Activated CD8-positive, alpha-beta T cell treated with anti-CD3 and anti-CD28 coated beads, Interleukin-2, amount 10 ng/mL, durations not matched to agents 7 days and 5 days (primary cell): ENCODE measurements at regions not wholly inside any gene's neighbourhood (a gene's known extent, or its start where the extent isn't known, plus 50 kb on each side); places are given as distances from the start of the nearest gene placed in this dataset.

Source experiments
- ATAC-seq: fragments of 150-1000 bp; cut with Tn5 transposase; one replicate; pipeline ENCODE4 v1.10.0; 2021; ENCODE audit warnings: moderate library complexity
- CTCF ChIA-PET: fragments of 350-600 bp; sonication (Branson Sonifier 250); formaldehyde crosslinking; loops from one replicate; lab custom pipeline; 2021; ENCODE audit warnings: antibody characterized with exemption; lab: Charles Lee
- POLR2A ChIA-PET: fragments of 350-600 bp; sonication (Branson Sonifier 250); formaldehyde crosslinking; loops from one replicate; lab custom pipeline; 2021; ENCODE audit warnings: antibody characterized with exemption; lab: Charles Lee
- DNase-seq: peaks from one replicate; pipeline ENCODE4 v3.0.0-alpha.2; 2020
- H3K27ac Mint-ChIP-seq: one replicate; pipeline ENCODE4 v1.8.0; 2021; ENCODE audit warnings: mild to moderate bottlenecking, mixed read lengths
- H3K27me3 Mint-ChIP-seq: one replicate; pipeline ENCODE4 v1.8.0; 2021; ENCODE audit warnings: low read depth, mixed read lengths
- H3K36me3 Mint-ChIP-seq: one replicate; pipeline ENCODE4 v1.8.0; 2021; ENCODE audit warnings: low read depth, mixed read lengths
- H3K4me1 Mint-ChIP-seq: one replicate; pipeline ENCODE4 v1.8.0; 2021; ENCODE audit warnings: low read depth, mixed read lengths
- H3K4me3 Mint-ChIP-seq: one replicate; pipeline ENCODE4 v1.8.0; 2021; ENCODE audit warnings: mild to moderate bottlenecking, mixed read lengths
- H3K9me3 Mint-ChIP-seq: one replicate; pipeline ENCODE4 v1.8.0; 2022; ENCODE audit warnings: mixed read lengths; ENCODE audit not compliant: insufficient read depth

- Mint-ChIP-seq H3K4me3 (no peak overlapping the region), H3K36me3 (no peaks in the 10 kb centered on the region), H3K9me3 (no peaks in the 10 kb centered on the region), H3K27ac (no peak overlapping the region), H3K4me1 (no peaks in the 10 kb centered on the region), H3K27me3 (no peaks in the 10 kb centered on the region)
- no peak for DNase-seq
- ATAC-seq = no peak
- POLR2A ChIA-PET = no interaction called here
- CTCF ChIA-PET = no interaction called here
Measured at GRCh38 chr2:180319586-180320405, 312.7 kb upstream of the CWC22 start.

DNA sequence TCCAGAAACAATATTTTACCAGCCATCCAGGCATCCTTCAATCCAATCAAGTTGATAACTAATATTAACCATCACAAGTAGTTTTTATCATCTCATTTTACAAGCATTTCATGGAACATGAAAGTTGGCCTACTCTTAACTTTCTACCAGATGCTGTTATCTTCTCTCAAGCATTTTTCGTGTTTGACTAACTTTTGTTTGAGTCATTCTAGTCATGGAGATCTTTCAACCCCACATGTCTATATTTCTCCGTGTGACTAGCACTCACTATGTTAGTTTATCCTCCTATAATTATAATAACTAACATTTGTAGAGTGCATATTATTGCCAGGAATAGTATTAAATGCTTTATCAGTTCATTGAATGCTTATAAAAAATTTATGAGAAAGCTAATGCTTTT is 307.0 kb upstream of the CWC22 start:
- Mint-ChIP-seq H3K36me3 (no peaks in the 10 kb centered on the region), H3K9me3 (no peaks in the 10 kb centered on the region), H3K27ac (no peak overlapping the region), H3K4me3 (no peak overlapping the region), H3K4me1 (no peaks in the 10 kb centered on the region), H3K27me3 (no peaks in the 10 kb centered on the region)
- ChIA-PET POLR2A (no interaction called here), CTCF (no interaction called here)
- ATAC-seq (no peak), DNase-seq (no peak)

DNA sequence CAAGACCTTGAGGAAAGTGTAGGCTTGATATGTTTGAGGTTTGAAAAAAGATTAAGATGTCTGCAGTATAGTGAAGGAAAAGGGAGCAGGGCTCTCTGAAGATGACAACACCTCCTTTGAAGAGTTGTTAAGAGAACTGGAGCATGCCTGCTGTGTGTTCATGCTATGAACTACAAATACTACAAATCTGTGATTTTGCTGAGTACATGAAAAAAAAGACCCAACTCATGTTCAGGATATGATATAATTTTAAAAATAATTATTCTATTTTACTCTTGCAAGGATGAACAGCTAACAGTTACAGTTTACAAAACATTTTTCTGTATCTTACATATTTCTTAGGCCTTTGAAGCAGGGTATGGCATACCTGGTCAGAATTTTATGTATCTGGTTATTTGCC is 305.4 kb upstream of the CWC22 start:
- Mint-ChIP-seq H3K27me3 (no peaks in the 10 kb centered on the region), H3K9me3 (no peaks in the 10 kb centered on the region), H3K36me3 (no peaks in the 10 kb centered on the region), H3K4me1 (no peaks in the 10 kb centered on the region), H3K4me3 (no peak overlapping the region), H3K27ac (no peak overlapping the region)
- POLR2A ChIA-PET = no interaction called here
- ATAC-seq (no peak), DNase-seq (no peak)
- CTCF ChIA-PET = no interaction called here

DNA sequence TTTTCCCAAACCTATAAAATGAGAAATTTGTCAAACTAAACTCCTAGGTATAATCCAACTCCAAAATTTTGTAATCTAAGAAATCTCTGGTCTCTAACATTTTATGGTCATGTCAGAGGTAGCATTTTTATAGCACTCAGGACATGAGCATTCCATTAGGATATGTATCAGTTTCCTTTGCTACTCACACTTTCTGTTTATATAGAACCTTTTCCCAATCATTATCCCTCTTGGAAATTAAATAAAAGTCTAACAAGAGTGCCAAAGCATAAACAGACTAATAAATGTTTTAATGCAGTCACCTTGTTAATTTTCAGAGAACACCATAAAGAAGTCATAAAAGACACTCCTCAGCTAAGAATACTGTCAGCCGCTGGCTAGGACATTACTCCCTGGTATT is 300.0 kb upstream of the CWC22 start:
- H3K27me3 Mint-ChIP-seq = no peaks in the 10 kb centered on the region
- H3K4me3 Mint-ChIP-seq = no peak overlapping the region
- no peak for ATAC-seq
- H3K9me3 Mint-ChIP-seq = no peaks in the 10 kb centered on the region
- no peak for DNase-seq
- no peak overlapping the region for H3K27ac Mint-ChIP-seq
- no peaks in the 10 kb centered on the region for H3K36me3 Mint-ChIP-seq
- no peaks in the 10 kb centered on the region for H3K4me1 Mint-ChIP-seq
- ChIA-PET POLR2A (no interaction called here), CTCF (no interaction called here)

- CTCF ChIA-PET = no interaction called here
- H3K4me3 Mint-ChIP-seq = no peak overlapping the region
- POLR2A ChIA-PET = no interaction called here
Measured at GRCh38 chr2:180306346-180306745, 299.2 kb upstream of the CWC22 start.

DNA sequence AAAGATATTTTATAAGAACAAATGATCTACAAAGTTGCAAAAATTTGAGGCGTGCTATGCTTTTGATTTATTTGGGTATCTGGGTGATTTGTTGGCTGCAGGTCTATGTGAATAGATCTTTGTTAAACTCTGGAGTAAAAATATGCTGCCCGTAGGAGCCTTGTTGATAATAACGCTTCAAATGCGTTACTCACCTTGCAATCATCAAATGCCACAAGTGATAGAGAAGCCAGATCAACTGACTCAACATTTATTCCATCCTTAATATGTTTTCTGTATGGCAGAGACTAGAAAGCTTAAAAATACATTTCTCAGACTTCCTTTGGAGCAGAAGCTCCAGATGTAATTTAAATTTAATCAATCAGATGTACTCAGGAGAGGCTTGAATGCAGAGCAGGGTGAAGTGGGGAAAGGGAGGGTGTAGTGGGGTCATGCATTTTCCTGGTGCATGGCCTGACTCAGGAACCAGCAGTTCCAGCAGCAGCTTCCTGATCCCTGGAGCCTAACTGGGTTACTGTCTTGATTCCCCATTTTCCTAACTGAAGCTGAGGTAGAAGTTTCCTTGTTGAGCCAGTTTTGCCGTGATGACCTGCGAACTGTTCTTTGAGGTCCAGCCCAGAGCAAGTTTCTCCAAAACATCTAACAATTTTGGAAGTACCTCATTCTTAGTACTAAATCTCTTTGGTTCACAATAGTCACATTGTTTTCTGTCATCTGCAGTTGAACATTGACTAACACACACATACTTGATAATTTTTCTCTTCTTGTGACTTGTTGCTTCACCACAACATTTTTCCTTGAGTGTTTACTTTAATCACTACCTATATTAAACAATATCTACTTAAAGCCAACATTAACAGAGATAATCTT is 284.7 kb upstream of the CWC22 start:
- no peak overlapping the region for H3K27ac Mint-ChIP-seq
- no peak for ATAC-seq
- H3K4me3 Mint-ChIP-seq = no peak overlapping the region
- DNase-seq = no peak
- H3K9me3 Mint-ChIP-seq = no peaks in the 10 kb centered on the region
- H3K4me1 Mint-ChIP-seq = no peaks in the 10 kb centered on the region
- POLR2A ChIA-PET = no interaction called here
- no peaks in the 10 kb centered on the region for H3K27me3 Mint-ChIP-seq
- CTCF ChIA-PET = no interaction called here
- no peaks in the 10 kb centered on the region for H3K36me3 Mint-ChIP-seq

More at GRCh38 chr2:180306346-180306745, 299.2 kb upstream of the CWC22 start:
- DNase-seq (no peak), ATAC-seq (no peak)
- Mint-ChIP-seq H3K27me3 (no peaks in the 10 kb centered on the region), H3K9me3 (no peaks in the 10 kb centered on the region), H3K36me3 (no peaks in the 10 kb centered on the region), H3K4me1 (no peaks in the 10 kb centered on the region), H3K27ac (no peak overlapping the region)

GRCh38 chr2:180291060-180291459 is 284.0 kb upstream of the CWC22 start:
- Mint-ChIP-seq H3K4me1 (no peaks in the 10 kb centered on the region), H3K27me3 (no peaks in the 10 kb centered on the region), H3K4me3 (no peak overlapping the region), H3K27ac (no peak overlapping the region), H3K9me3 (no peaks in the 10 kb centered on the region), H3K36me3 (no peaks in the 10 kb centered on the region)
- CTCF ChIA-PET = no interaction called here
- ATAC-seq = no peak
- no peak for DNase-seq
- POLR2A ChIA-PET = no interaction called here

- ATAC-seq (no peak), DNase-seq (no peak)
- no peak overlapping the region for H3K27ac Mint-ChIP-seq
- H3K9me3 Mint-ChIP-seq = no peaks in the 10 kb centered on the region
- H3K4me1 Mint-ChIP-seq = no peaks in the 10 kb centered on the region
- CTCF ChIA-PET = no interaction called here
- H3K36me3 Mint-ChIP-seq = no peaks in the 10 kb centered on the region
- H3K4me3 Mint-ChIP-seq = no peak overlapping the region
- POLR2A ChIA-PET = no interaction called here
- H3K27me3 Mint-ChIP-seq = no peaks in the 10 kb centered on the region
Measured at GRCh38 chr2:180289627-180290026, 282.5 kb upstream of the CWC22 start.

- H3K9me3 Mint-ChIP-seq = no peaks in the 10 kb centered on the region
- no peaks in the 10 kb centered on the region for H3K36me3 Mint-ChIP-seq
- no peak overlapping the region for H3K4me3 Mint-ChIP-seq
- ATAC-seq (no peak), DNase-seq (no peak)
- H3K27me3 Mint-ChIP-seq = no peaks in the 10 kb centered on the region
- ChIA-PET POLR2A (no interaction called here), CTCF (no interaction called here)
- no peak overlapping the region for H3K27ac Mint-ChIP-seq
- no peaks in the 10 kb centered on the region for H3K4me1 Mint-ChIP-seq
Measured at GRCh38 chr2:180279581-180279980, 272.5 kb upstream of the CWC22 start.

GRCh38 chr2:180276733-180277132 is 269.6 kb upstream of the CWC22 start:
- Mint-ChIP-seq H3K4me3 (no peak overlapping the region), H3K4me1 (no peaks in the 10 kb centered on the region), H3K27me3 (no peaks in the 10 kb centered on the region), H3K9me3 (peaks cover 8% of the 10 kb centered on the region), H3K36me3 (no peaks in the 10 kb centered on the region), H3K27ac (no peak overlapping the region)
- ChIA-PET POLR2A (no interaction called here), CTCF (no interaction called here)
- DNase-seq = no peak
- ATAC-seq = no peak

DNA sequence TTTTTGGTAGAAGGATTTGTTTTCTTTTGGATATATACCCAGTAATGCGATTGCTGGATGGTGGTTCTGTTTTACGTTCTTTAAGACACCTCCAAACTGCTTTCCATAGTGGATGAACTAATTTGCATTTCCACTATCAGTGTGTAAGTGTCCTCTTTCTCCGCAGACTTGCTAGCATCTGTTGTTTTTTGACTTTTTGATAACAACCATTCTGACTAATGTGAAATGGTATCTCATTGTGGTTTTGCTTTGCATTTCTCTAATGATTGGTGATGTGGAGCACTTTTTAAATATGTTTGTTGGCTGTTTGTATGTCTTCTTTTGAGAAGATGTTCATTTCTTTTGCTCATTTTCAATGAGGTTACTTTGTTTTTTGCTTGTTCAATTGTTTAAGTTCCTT is 260.9 kb upstream of the CWC22 start:
- DNase-seq (no peak), ATAC-seq (no peak)
- POLR2A ChIA-PET = no interaction called here
- Mint-ChIP-seq H3K27me3 (no peaks in the 10 kb centered on the region), H3K27ac (no peak overlapping the region), H3K36me3 (no peaks in the 10 kb centered on the region), H3K4me3 (no peak overlapping the region), H3K4me1 (no peaks in the 10 kb centered on the region), H3K9me3 (peaks cover 5% of the 10 kb centered on the region)
- CTCF ChIA-PET = no interaction called here

- H3K4me3 Mint-ChIP-seq = no peak overlapping the region
- no peaks in the 10 kb centered on the region for H3K36me3 Mint-ChIP-seq
- ChIA-PET POLR2A (no interaction called here), CTCF (no interaction called here)
- no peak for DNase-seq
- H3K27ac Mint-ChIP-seq = no peak overlapping the region
- H3K4me1 Mint-ChIP-seq = no peaks in the 10 kb centered on the region
- H3K27me3 Mint-ChIP-seq = no peaks in the 10 kb centered on the region
- no peak for ATAC-seq
- no peaks in the 10 kb centered on the region for H3K9me3 Mint-ChIP-seq
Measured at GRCh38 chr2:180261976-180262375, 254.9 kb upstream of the CWC22 start.
